Sigmoid colon (tissue), 4 donors: ENCODE measurements at regions not wholly inside any gene's neighbourhood (a gene's known extent, or its start where the extent isn't known, plus 50 kb on each side); places are given as distances from the start of the nearest gene placed in this dataset.

Source experiments
- EP300 ChIP-seq, 4 donors: sonication (generic); formaldehyde crosslinking; IDR thresholded peaks; one replicate each; pipeline ENCODE4 v1.6.1; 2017; ENCODE audit warnings: antibody characterized with exemption in 4 of 4
- POLR2A ChIP-seq, 2 donors: fragments of 450-650 bp; IDR thresholded peaks; one replicate each; pipeline ENCODE4 v1.6.1; 2016; ENCODE audit warnings: antibody characterized with exemption in 2 of 2, mild to moderate bottlenecking in 2 of 2, moderate library complexity in 2 of 2
- POLR2AphosphoS5 ChIP-seq, 4 donors: sonication (generic); formaldehyde crosslinking; IDR thresholded peaks; one replicate each; pipeline ENCODE4 v1.6.1; 2017; ENCODE audit warnings: antibody characterized with exemption in 4 of 4
- TF ChIP-seq, protein P1 (sequence below), 4 experiments: fragments of 450-650 bp in 3 of 4; fragments of 200-600 bp in 1 of 4; IDR thresholded peaks; one replicate each; pipeline ENCODE4 v1.5.1; 2016 to 2019; ENCODE audit warnings: antibody characterized with exemption in 4 of 4, mild to moderate bottlenecking in 3 of 4, moderate library complexity in 2 of 4

GRCh38 chr10:21417172-21417712 lies 108.2 kb downstream of the SKIDA1 start:
- TF ChIP-seq, protein P1, sequence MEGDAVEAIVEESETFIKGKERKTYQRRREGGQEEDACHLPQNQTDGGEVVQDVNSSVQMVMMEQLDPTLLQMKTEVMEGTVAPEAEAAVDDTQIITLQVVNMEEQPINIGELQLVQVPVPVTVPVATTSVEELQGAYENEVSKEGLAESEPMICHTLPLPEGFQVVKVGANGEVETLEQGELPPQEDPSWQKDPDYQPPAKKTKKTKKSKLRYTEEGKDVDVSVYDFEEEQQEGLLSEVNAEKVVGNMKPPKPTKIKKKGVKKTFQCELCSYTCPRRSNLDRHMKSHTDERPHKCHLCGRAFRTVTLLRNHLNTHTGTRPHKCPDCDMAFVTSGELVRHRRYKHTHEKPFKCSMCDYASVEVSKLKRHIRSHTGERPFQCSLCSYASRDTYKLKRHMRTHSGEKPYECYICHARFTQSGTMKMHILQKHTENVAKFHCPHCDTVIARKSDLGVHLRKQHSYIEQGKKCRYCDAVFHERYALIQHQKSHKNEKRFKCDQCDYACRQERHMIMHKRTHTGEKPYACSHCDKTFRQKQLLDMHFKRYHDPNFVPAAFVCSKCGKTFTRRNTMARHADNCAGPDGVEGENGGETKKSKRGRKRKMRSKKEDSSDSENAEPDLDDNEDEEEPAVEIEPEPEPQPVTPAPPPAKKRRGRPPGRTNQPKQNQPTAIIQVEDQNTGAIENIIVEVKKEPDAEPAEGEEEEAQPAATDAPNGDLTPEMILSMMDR (IDR thresholded peaks at IDR 0.05): no peak
- no peak for TF ChIP-seq POLR2AphosphoS5 (IDR thresholded peaks at IDR 0.05)
- TF ChIP-seq EP300 (IDR thresholded peaks at IDR 0.05): no peak
- no peak for TF ChIP-seq POLR2A (IDR thresholded peaks at IDR 0.05)
